ENCODE measurements at regions not wholly inside any gene's neighbourhood (a gene's known extent, or its start where the extent isn't known, plus 50 kb on each side); places are given as distances from the start of the nearest gene placed in this dataset.

DNA sequence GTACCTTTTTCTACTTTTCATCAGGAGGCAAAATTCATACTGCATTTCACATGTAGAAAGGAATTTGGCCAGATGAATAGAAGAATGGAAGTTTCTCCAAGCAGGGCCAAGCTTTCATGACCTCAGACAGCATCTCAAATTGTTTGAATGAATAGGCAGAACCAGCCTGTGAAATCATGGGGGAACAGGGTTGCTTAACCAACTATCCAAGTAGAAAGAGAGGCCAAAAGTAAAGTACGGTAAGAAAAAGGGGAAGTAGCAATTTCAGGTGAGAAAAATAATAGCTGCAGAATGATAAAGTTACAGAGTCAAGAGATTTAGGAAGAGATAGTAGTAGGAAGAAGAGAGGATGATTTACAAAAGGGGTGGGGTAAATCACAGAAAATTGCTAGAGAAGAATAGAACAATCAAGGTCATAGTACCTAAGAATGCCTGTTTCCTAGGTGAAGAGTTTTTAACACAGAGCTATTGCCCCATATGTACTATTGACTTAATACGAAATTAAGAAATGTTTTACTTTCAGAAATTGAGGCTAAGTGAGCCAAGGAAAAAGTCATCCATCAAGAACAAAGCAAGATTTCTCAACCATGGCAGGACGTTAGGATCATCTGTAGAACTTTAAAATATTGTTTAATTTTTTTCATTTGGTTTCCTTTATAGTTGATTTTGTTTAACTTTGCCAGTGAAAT is 177.1 kb upstream of the TET2 start:
- DNase-seq, result no peak

DNA sequence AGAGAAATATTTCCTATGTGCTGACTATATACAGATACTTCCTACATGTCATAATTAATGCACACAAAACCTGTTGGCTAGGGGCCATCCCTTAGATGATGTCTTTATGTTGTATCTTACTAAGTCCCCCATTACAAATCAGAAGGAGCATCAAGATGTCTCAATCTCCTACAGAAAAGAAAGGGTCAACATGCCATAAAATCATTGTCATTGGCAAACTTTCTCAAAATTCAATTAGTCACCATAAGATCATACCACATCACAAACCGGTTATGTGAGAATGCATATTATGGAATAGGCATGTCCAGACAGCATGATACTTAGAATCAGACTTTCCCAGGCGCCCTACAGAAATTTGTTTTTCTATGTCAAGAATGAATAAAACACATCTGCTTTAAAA is 175.2 kb upstream of the TET2 start:
- no peak for DNase-seq

DNA sequence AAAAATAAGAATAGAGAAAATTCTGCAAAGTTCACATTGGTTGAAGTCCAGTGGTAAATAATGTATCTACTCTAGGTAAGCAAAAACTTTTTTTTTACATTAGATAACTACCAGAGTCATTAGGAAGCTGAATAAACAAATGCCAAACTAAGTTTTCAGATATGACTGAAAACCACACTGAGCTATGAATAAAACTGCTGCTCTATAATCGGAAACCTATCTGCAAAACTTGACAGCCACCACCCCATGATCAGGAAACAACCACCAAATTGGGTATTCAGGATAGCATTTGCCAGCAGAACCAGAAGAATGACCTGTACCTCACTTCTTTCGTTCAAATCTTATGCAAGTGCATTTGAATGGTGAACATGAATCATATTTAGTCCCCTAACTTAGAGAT is 173.0 kb upstream of the TET2 start:
- no peak for DNase-seq

DNA sequence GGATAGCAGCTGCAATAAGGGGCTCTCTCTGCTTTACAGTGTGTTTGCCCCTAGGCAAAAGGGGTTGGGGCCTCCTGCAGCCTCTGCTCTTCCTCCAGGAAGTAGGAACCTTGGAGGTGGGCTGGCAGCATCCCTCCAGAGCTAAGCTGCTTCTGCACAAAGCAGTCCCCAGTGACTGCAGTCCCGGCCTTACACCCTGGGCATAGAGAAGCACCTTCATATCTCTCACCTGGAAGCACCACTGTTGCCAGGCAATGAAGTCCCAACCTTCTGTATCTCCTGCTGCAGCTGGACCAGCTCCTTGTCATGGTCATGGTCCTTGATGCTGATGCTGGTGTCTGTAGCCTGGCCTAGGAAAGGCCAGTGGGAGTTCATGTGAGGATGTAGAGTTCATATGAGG is 171.1 kb upstream of the TET2 start:
- no peak for DNase-seq

DNA sequence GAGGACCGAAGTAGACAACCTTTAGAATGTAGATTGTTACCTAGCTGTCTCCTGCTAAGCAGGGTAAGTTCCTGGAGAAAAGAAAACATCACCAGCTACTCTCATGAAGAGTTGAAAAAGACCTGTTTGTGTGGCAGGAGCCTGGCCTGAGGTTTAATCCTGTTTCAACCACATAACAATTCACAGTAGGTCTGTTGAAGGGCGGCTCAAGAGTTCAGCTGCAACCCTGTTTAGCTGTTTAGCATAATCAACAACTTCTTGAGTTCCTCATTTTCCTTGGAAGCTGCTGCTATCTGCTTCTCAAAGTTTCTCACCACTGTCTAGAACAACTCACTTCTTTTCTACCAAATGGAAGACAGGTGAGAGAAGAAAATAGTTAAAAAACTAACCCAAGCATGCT is 170.4 kb upstream of the TET2 start:
- DNase-seq, result no peak

DNA sequence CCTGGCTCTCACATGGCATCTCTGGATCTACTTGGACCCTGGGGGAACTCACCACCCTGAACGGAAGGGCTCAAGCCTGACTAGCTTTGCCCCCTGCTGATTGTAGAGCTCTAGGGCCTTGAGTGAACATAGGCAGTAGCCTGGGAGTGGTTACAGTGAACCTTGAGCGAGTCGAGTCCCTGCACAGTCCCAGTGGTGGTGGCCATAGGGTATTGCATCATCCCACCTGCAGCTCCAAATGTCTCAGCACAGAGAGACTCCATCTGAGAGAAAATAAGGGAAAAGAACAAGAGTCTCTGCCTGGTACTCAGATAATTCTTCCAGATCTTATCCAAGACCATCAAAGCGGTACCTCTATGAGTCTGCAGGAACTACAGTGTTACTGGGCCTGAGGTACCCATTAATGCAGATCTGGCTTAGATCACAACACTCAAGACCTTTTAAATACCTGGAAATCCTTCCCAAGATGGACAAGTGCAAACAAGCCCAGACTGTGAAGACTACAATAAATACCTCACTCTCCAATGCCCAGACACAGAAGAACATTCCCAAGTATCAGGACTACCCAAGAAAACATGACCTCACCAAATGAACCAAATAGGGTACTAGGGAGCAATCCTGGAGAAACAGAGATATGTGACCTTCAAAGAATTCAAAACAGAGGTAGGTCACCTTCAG is 167.5 kb upstream of the TET2 start:
- DNase-seq, result no peak

DNA sequence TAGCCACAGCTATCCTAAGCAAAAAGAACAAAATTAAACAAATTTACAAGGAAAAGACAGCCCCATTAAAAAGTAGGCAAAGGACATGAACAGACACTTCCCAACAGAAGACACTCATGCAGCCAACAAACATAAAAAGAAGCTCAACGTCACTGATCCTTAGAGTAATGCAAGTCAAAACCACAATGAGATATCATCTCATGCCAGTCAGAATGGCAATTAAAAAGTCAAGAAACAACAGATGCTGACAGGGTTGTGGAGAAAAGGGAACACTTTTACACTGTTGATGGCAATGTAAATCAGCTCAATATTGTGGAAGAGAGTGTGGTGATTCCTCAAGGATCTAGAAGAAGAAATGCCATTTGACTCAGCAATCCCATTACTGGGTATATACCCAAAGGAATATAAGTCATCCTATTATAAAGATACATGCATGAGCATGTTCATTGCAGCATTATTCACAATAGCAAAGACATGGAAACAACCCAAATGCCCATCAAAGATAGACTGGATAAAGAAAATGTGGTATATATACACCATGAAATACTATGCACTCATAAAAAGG is 163.0 kb upstream of the TET2 start:
- no peak for DNase-seq

DNA sequence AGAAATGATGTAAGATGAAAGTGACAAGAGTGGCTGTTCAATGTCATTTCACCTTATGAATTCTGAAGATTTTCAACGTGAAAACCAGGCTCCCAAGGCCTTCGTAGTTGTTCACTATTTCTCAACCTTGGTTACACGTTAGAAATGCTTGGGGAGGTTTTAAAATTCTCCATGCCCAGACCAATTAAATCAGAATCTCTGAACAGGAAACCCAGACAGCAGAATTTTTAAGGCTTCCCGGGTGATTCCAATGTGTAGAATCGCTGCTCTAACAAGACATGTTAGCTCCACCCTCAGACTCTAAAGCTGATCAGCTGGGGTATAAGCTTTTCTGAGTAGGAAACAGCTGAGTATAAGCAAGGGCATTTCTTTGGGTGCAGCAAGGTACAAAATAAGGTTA is 160.4 kb upstream of the TET2 start:
- no peak for DNase-seq

DNA sequence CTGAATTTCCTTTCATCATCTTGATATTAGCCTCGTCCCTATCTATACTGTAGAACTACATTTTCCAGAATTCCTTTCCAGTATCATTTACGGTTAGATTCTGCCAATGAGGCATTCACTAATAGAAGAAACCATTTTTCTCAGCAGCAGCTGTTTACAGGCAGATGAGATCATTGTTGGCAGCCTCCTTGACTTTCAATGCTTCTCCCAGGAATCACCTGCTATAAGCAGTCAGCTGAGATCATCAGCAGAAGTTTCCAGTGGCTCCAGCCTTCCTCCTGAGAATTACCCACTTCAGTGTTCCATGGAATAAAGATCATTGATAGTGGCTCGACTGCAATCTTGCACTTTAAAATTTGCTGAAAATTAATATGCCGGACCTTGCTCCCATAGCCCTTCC is 157.3 kb upstream of the TET2 start:
- no peak for DNase-seq

DNA sequence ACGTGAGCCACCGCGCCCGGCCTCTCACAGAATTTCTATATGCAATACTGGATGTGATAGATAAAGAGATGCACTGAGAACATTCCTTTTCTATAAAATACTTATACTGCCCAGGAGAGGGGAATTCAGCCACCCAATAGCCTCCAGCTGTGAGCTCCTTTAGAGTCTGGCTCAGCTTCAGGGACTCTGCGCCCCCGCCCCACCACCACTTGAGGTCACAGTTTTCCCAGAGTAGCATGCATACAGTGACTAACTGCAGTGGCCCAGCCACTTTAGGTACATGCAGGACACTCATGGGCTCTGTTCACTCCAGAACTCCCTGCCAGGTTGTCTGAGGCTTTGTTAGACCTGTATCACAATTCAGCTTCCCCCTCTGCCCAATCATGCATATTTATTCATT is 144.4 kb upstream of the TET2 start:
- DNase-seq, result no peak

DNA sequence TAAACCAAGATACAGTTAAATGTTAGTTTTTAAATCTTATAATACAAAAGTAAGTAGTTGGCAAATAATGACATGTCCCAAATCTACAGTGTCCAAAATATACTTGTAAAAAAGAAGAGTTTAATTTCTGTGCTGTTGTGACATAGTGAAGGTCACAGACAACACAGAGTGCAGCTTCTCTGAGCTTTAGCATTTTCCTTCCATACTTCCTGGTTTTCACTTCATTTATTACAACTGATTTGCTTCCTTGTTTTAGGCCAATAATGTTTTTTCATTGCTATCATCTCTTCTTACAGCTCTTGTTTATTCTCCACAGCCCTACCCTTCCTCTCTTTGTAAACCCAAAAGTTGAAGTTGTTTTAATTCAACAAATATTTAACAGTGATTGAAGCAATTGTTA is 132.4 kb upstream of the TET2 start:
- DNase-seq, result no peak

DNA sequence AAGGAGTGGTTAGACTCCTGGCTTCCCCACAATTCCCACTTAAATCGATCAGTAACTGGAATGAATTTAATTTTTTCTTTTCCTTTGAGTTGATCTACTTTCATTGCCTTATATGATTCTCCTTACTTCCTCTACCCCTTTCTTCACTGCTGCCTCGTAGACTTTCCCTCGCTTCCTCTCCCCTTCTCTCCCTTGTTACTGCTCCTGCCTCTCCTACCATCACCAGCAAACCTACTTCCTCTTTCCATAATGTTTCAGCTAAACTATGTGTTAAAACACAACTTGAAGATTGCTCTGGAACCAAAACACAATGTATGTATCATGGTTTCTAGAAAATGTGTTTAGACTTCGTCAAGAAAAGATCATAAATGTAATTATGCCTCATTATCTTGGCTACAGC is 132.0 kb upstream of the TET2 start:
- DNase-seq, result no peak

DNA sequence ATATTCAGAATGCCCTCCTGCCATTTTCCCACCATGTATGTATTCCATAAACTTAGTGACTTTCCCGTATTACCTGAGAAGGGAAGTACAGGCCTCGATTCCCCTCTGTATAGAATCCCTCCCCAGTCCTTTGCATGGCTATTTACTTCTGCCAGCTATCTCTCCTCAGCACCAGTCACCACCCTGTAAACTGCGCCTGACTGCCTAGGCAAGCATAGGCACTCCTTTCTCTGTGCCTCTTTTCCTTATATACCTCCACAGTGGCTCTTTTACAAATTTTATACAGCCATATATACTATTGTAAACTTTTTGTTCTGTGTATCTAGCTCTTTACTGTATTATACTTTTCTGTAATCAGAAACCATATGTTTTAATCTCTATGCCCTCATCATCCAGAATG is 130.9 kb upstream of the TET2 start:
- no peak for DNase-seq

DNA sequence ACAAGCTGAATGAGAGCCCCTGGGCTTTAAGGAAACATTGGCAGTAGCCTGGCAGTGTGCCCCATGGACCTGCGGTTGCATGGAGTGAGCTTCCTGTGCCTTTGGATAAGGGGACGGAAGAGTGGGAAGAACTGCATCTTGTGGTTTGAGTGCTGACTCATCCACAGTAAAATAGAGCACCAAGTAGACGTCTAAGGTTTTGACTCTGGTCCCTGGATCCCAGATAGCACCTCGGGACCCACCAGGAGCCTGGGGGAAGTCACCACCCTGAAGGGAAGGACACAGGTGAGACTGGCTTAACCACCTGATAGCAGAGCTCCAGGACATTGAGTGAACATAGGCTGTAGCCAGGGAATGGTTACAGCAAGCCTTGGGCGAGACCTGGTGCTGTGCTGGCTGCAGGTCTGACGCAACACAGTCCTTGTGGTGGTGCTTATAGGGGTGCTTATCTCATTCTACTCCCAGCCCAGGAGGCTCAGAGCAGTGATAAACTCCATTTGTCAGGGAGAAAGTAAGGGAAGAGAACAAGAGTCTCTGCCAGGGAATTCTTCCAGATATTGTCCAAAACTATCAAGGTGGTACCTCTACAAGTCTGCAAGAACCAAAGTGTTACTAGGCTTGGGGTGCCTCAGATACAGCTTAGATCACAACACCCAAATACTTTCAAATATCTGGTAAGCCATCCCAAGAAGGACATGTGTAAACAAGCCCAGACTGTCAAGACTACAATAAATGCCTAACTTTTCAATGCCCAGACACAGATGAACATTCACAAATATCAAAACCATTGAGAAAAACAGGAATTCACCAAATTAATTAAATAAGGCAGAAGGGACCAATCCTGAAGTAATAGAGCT is 123.6 kb upstream of the TET2 start:
- no peak for DNase-seq

DNA sequence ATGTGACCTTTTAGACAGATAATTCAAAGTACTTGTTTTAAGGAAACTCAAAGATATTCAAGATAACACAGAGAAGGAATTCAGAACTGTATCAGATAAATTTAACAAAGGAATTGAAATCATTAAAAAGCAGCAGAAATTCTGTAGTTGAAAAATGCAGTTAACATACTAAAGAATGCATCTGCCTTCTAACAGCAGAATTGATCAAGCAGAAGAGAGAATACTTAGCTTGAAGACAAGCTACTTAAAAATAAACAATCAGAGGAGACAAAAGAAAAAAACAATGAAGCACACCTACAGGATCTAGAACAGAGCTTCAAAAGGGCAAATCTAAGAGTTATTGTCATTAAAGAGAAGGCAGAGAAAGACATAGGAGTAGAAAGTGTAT is 123.0 kb upstream of the TET2 start:
- DNase-seq, result no peak

DNA sequence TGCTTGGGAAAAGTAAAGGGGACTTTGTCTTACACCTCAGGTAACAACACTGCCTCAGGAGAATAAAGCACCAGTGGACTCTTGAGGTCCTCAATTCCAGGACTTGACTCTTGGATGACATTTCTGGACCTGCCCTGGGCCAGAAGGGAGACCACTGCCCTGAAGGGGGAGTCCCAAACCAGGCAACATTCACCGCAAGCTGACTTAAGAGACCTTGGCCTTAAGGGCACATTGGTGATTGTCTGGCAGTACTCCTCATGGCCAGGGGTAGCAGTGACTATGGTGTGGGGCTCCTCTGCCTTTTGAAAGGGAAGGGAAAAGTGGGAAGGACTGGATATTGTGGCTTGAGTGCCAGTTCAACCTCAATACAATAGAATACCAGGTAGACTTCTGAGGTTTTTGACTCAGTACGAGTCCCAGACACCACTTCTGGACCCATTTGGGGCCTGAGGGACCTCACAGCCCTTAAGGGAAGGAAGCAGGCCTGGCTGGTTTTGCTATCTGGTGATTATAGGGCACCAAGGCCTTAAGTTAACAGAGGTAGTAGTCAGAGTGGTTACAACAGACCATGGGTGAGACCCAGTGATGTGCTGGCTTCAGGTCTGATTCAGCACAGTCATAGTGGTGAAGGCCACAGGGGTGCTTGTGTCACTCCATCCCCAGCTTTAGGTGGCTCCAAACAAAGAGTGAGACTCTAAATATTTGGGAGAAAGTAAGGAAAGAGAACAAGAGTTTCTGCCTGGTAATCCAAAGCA is 121.2 kb upstream of the TET2 start:
- no peak for DNase-seq

DNA sequence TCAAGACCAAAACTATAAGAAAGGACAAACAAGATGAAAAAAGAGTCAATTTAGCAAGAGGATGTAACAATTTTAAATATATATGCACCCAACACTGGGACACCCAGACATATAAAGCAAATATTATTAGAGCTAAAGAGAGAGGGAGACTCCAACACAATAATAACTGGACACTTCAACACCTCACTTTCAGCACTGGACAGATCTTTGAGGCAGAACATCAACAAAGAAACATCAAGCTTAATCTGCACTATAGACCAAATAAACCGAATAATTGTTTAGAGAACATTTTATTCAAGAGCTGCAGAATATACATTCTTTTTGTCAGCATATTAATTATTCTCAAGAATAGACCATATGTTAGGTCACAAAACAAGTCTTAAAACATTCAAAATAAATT is 109.7 kb upstream of the TET2 start:
- no peak for DNase-seq

DNA sequence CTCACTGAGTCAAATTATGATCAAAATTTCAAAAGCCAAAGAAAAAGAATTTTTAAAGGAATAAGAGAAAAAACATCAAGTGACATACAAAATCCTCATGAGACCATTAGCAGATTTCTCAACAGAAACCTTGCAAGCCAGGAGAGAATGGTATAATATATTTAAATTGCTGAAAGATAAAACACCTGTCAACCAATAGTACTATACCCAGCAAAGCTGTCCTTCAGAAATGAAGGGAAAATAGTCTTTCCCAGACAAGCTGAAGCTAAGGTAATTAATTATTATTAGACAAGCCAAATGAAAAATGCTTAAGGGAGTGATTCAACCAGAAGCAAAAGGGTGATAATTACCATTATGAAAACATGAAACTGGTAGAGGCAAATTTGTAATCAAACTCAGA is 104.2 kb upstream of the TET2 start:
- no peak for DNase-seq

DNA sequence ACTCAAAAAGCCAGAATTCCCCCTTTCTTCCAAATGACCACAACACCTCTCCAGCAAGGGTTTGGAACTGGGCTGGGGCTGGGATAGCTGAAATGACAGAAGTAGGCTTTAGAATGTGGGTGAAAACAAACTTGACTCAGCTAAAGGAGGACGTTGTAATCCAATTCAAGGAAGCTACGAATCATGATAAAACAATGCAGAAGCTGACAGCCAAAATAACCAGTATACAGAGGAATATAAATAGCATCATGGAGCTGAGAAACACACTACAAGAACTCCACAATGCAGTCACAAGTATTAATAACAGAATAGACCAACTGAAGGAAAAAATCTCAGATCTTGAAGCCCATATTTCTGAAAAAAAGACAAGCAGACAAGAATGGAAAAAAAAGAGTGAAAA is 95.8 kb upstream of the TET2 start:
- DNase-seq, result no peak

DNA sequence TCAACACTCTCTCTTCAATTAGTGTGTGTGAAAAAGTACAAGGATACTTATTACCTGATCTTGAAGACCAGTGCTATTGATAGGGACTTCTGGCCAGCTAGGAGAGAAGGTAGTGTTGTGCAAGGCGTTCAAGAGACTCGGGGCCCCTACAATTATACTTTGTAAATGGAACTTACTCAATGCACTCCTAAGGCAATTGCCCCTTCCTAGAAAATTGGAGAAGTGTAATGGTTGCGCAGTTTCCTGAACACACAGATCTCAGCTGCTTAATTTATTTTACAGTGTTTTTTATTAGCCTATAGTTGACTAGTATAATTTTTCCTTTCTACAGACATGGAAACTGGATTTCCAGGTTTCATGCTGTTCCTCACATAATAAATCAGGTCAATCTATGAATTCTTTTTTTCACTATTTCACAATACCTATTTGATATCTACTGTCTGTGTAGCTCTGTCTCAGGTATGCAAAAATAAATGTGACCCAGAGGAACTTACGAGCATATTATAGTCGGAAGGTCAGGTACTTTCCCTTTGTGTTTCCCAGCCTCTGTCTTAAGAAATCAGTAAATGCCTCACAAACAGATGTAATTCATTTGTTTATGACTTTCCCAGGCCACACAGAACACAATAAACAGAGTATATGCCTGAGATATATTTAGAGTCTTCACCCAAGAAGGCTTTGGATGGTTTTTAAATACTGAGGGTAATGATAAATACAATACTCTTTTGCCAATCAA is 89.1 kb upstream of the TET2 start:
- no peak for DNase-seq

DNA sequence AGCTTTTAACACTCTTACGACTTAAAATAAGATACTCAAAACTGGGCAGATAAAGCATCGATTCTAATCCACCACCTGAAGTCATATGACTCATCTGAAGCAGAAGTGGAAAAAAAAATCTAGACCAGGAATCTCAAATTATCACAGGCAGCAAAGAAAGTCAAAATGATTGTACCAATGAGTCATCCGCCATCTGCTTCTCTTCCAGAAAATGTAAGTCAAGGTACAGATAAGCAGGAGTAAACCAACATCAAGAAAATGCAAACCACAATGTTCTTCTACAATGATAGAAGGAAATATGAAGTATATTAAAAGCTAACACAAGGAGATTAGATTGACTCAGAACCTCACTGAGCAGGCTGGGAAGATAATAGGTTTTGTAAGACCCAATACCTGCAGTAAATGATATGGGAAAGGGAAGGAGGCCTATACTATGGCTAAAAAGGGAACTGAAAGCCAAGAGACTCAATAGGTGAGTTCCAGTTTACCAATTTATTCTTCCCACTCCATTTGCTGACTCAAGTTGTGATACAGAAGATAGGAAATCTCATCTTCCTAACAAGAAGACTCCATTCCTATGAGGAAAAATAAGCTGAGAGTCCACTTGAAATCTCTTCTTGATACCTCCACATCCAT is 88.4 kb upstream of the TET2 start:
- DNase-seq, result no peak

DNA sequence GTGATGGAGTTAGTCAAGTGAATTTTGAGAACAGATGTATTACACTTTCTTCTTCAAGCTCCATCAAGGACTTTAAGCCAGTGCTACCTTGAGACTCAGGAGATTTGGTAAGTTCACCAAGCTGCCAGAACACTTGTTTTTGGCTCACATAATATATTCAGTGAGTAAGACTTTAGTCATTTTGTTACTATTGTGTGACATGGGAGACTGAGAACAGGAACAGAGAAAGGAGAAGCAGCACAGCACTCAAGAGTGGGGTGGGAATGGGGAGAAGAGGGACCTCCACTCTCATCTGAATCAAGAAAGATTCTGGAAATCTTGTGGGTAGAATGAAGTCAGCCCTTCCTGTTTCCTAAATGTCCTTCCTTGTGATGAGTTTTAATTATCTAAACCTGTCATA is 87.3 kb upstream of the TET2 start:
- no peak for DNase-seq

All from activated gamma-delta T cell treated with Interleukin-2 at 50 U/mL for 16 hours (primary cell).